Psoas muscle (tissue), 7 donors: ENCODE measurements at regions not wholly inside any gene's neighbourhood (a gene's known extent, or its start where the extent isn't known, plus 50 kb on each side); places are given as distances from the start of the nearest gene placed in this dataset.

Experiments
- ATAC-seq, 4 donors: fragments of 200-7000 bp; cut with Tn5 transposase; one replicate each; pipeline ENCODE4 v1.9.1; 2020; ENCODE audit warnings: moderate library complexity in 3 of 4, mild to moderate bottlenecking in 2 of 4
- DNase-seq, 2 donors: peaks; one replicate each; pipeline ENCODE4 v3.0.0-alpha.2; 2020
- H3K27ac ChIP-seq: fragments of 200-600 bp; one replicate; pipeline ENCODE4 v1.8.0; 2022
- H3K27me3 ChIP-seq, 3 donors: fragments of 200-600 bp in 1 of 3; one replicate each; pipeline versions ENCODE4 v1.6.1 to v1.8.0; 2013 to 2022; ENCODE audit warnings: low read length in 2 of 3, mild to moderate bottlenecking in 2 of 3, moderate library complexity in 1 of 3; ENCODE audit not compliant: insufficient read depth in 3 of 3
- H3K36me3 ChIP-seq, 2 donors: fragments of 200-600 bp in 1 of 2; one replicate each; pipeline versions ENCODE4 v1.6.1 to v1.8.0; 2013 to 2022; ENCODE audit warnings: low read depth in 1 of 2, mild to moderate bottlenecking in 1 of 2, moderate library complexity in 1 of 2; ENCODE audit not compliant: insufficient read depth in 1 of 2
- H3K4me1 ChIP-seq: fragments of 200-600 bp; one replicate; pipeline ENCODE4 v1.8.0; 2022
- H3K4me3 ChIP-seq: fragments of 200-600 bp; one replicate; pipeline ENCODE4 v1.8.0; 2022; ENCODE audit warnings: mild to moderate bottlenecking
- H3K9me3 ChIP-seq: fragments of 200-600 bp; one replicate; pipeline ENCODE4 v1.8.0; 2022
- CTCF ChIP-seq: fragments of 200-600 bp; IDR thresholded peaks from one replicate; pipeline ENCODE4 v1.8.0; 2022; ENCODE audit warnings: antibody characterized with exemption
- WGBS, 3 donors: extraction: QIAGEN DNeasy Blood & Tissue Kit; methylation state at CpG; one replicate each; pipeline versions ENCODE4 v1.1.6 to v1.1.7; 2013; 5-methylcytosine and 5-hydroxymethylcytosine counted together
- intact Hi-C, 2 donors: fragments of 100-400 bp; cut with DNase I; formaldehyde crosslinking; loops; one replicate each; pipeline versions ENCODE4 v1.11.0 to v1.14.2; 2022
- donor health status: healthy with polysubstance abuse.
- donor health status: DM: no; HTN: no; CAD: no; lungs with moderate emphysema.
- donor health status: Bipolar disorder and iron deficiency.
- donor health status: healthy.
- donor health status: DM: yes; HTN: yes; CAD: no.
- donor health status: DM: no; HTN: no; CAD: no.
- donor health status: DM: yes; HTN: yes; CAD: no.

GRCh38 chr10:45532480-45532879, 140.1 kb downstream of the ZFAND4 start:
- Histone ChIP-seq H3K9me3 (no peaks in the 10 kb centered on the region), H3K36me3 (no peaks in the 10 kb centered on the region), H3K27me3 (no peaks in the 10 kb centered on the region), H3K4me1 (no peaks in the 10 kb centered on the region), H3K4me3 (no peak overlapping the region), H3K27ac (no peak overlapping the region)
- WGBS, 3 donors: 23 to 37% (median 27%) methylated on average over 1 of the region's 1 CpG
- TF ChIP-seq CTCF: no peak
- ATAC-seq: no peak
- intact Hi-C loops: no loop called here
- DNase-seq: no peak

GRCh38 chr10:45526309-45526905, 146.2 kb downstream of the ZFAND4 start:
- ATAC-seq (peak in 1 of 4 donors; percentile 53), DNase-seq (no peak)
- Histone ChIP-seq H3K9me3 (no peaks in the 10 kb centered on the region), H3K4me1 (no peaks in the 10 kb centered on the region), H3K27ac (no peak overlapping the region), H3K4me3 (no peak overlapping the region), H3K27me3 (no peaks in the 10 kb centered on the region), H3K36me3 (no peaks in the 10 kb centered on the region)
- intact Hi-C loops: loop anchor here in 1 of 2 donors (5.0 kb wide), 1 partner anchor 36 kb away; no protein-coding TSS in a partner anchor
- WGBS, 3 donors: 24 to 48% (median 28%) methylated on average over 3 of the region's 3 CpGs
- TF ChIP-seq CTCF: no peak

GRCh38 chr10:45520476-45520875, 146.5 kb downstream of the ALOX5 start:
- TF ChIP-seq CTCF: no peak
- intact Hi-C loops: no loop called here
- Histone ChIP-seq H3K4me3 (no peak overlapping the region), H3K27me3 (no peaks in the 10 kb centered on the region), H3K36me3 (no peaks in the 10 kb centered on the region), H3K27ac (no peak overlapping the region), H3K4me1 (no peaks in the 10 kb centered on the region), H3K9me3 (no peaks in the 10 kb centered on the region)
- DNase-seq (no peak), ATAC-seq (no peak)
- 98 to 99% (median 98%) methylated on average over 4 of the region's 4 CpGs for WGBS, 3 donors

GRCh38 chr10:45518741-45519140, 144.7 kb downstream of the ALOX5 start:
- Histone ChIP-seq H3K4me3 (no peak overlapping the region), H3K27ac (no peak overlapping the region), H3K9me3 (no peaks in the 10 kb centered on the region), H3K4me1 (peaks cover 11% of the 10 kb centered on the region), H3K27me3 (no peaks in the 10 kb centered on the region), H3K36me3 (no peaks in the 10 kb centered on the region)
- intact Hi-C loops: no loop called here
- ATAC-seq (no peak), DNase-seq (no peak)
- TF ChIP-seq CTCF: no peak
- 93 to 98% (median 96%) methylated on average over 1 of the region's 1 CpG for WGBS, 3 donors

GRCh38 chr10:45515630-45516029, 141.6 kb downstream of the ALOX5 start:
- TF ChIP-seq CTCF: no peak
- Histone ChIP-seq H3K4me1 (peaks cover 11% of the 10 kb centered on the region), H3K27me3 (no peaks in the 10 kb centered on the region), H3K4me3 (no peak overlapping the region), H3K27ac (no peak overlapping the region), H3K9me3 (no peaks in the 10 kb centered on the region), H3K36me3 (no peaks in the 10 kb centered on the region)
- intact Hi-C loops: no loop called here
- ATAC-seq: no peak
- WGBS, 3 donors: 92 to 94% (median 93%) methylated on average over 6 of the region's 6 CpGs
- DNase-seq: no peak
